Uterus (tissue), 2 donors: ENCODE measurements at regions not wholly inside any gene's neighbourhood (a gene's known extent, or its start where the extent isn't known, plus 50 kb on each side); places are given as distances from the start of the nearest gene placed in this dataset.

Experiments
- CTCF ChIP-seq, 4 experiments: fragments of 200-600 bp in 2 of 4; fragments of 450-650 bp in 2 of 4; sonication (generic) in 2 of 4; IDR thresholded peaks; one replicate each; pipeline ENCODE4 v1.5.1; 2016 to 2019; ENCODE audit warnings: antibody characterized with exemption in 4 of 4, mild to moderate bottlenecking in 2 of 4, moderate library complexity in 1 of 4
- POLR2A ChIP-seq, 2 donors: fragments of 450-650 bp; IDR thresholded peaks; one replicate each; pipeline ENCODE4 v1.6.1; 2016; ENCODE audit warnings: antibody characterized with exemption in 2 of 2, mild to moderate bottlenecking in 1 of 2, moderate library complexity in 1 of 2

GRCh38 chr2:105553538-105554196, 154.8 kb upstream of the FHL2 start:
- no peak for TF ChIP-seq CTCF (IDR thresholded peaks at IDR 0.05)
- TF ChIP-seq POLR2A (IDR thresholded peaks at IDR 0.05), result no peak
